Esophagus squamous epithelium (tissue), 5 donors: ENCODE measurements at regions not wholly inside any gene's neighbourhood (a gene's known extent, or its start where the extent isn't known, plus 50 kb on each side); places are given as distances from the start of the nearest gene placed in this dataset.

Source experiments
- DNase-seq: peaks from one replicate; lab custom pipeline; 2025; lab: John Stamatoyannopoulos, UW
- H3K27ac ChIP-seq, 4 donors: fragments of 200-600 bp; sonication (generic); one replicate each; pipeline ENCODE4 v1.5.1; 2016 to 2019; ENCODE audit warnings: mild to moderate bottlenecking in 1 of 4
- H3K27me3 ChIP-seq, 4 donors: fragments of 200-600 bp; sonication (generic); 1 replicate in 3 of 4; 2 replicates in 1 of 4; pipeline versions ENCODE4 v1.5.1 to v1.6.0; 2017 to 2021; ENCODE audit warnings: antibody characterized with exemption in 1 of 4
- H3K36me3 ChIP-seq, 3 donors: fragments of 200-600 bp; sonication (generic); one replicate each; pipeline ENCODE4 v1.5.1; 2016 to 2019
- H3K4me1 ChIP-seq, 3 donors: fragments of 200-600 bp; sonication (generic); one replicate each; pipeline ENCODE4 v1.5.1; 2017 to 2019
- H3K4me3 ChIP-seq, 4 donors: fragments of 200-600 bp; sonication (generic); 1 replicate in 3 of 4; 2 replicates in 1 of 4; pipeline ENCODE4 v1.5.1; 2016 to 2019; ENCODE audit warnings: mild to moderate bottlenecking in 2 of 4, moderate library complexity in 1 of 4
- H3K9me3 ChIP-seq, 3 donors: fragments of 200-600 bp; sonication (generic); one replicate each; pipeline ENCODE4 v1.5.1; 2016 to 2019
- CTCF ChIP-seq, 6 experiments: fragments of 450-650 bp in 4 of 6; fragments of 200-600 bp in 2 of 6; sonication (generic) in 2 of 6; IDR thresholded peaks; one replicate each; pipeline ENCODE4 v1.5.1; 2016 to 2019; ENCODE audit warnings: antibody characterized with exemption in 6 of 6, mild to moderate bottlenecking in 4 of 6, moderate library complexity in 4 of 6
- POLR2A ChIP-seq, 4 donors: fragments of 450-650 bp; IDR thresholded peaks; one replicate each; pipeline ENCODE4 v1.6.1; 2017; ENCODE audit warnings: antibody characterized with exemption in 4 of 4, mild to moderate bottlenecking in 4 of 4, moderate library complexity in 3 of 4
- WGBS, 2 donors: methylation state at CpG; one replicate each; pipeline ENCODE4 v1.1.5; 2018; 5-methylcytosine and 5-hydroxymethylcytosine counted together
- intact Hi-C: fragments of 100-400 bp; cut with DNase I; formaldehyde crosslinking; loops from one replicate; pipeline ENCODE4 v1.15.0; 2022
- donor health status: DM: yes; HTN: yes; CAD: no.

DNA sequence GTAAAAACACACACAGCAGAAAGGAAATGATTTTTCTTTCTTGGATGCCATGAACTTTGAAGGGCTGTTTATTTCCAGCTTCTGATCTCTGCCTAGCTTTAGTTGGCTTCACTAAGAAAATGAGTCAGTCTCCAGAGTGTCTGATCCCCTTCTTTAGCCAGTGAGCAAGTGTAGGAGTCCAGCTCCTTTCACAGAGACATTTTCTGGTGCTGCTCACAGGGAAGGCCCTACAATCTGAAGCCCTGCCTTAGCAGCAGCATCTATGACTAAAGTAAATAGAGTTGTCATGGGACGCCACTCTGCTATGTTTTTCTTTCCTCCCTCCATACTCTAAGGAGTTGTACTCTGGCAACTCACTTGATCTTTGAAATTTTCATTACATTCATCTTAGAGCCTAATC, 103.5 kb downstream of the RPAP3 start:
- no peak for TF ChIP-seq POLR2A (IDR thresholded peaks at IDR 0.05)
- no peaks in the 10 kb centered on the region for H3K4me1 ChIP-seq
- no peaks in the 10 kb centered on the region for H3K36me3 ChIP-seq
- intact Hi-C loops = no loop called here
- WGBS, 2 donors = 73 to 90% methylated on average over 1 of the region's 1 CpG
- H3K9me3 ChIP-seq = peaks cover 0 to 14% (median 4%) of the 10 kb centered on the region in 3 donors
- no peak overlapping the region for H3K27ac ChIP-seq
- no peak overlapping the region for H3K4me3 ChIP-seq
- no peak for DNase-seq
- H3K27me3 ChIP-seq = no peaks in the 10 kb centered on the region

GRCh38 chr12:47601071-47601470, 104.8 kb downstream of the RPAP3 start:
- intact Hi-C loops = no loop called here
- H3K4me1 ChIP-seq = no peaks in the 10 kb centered on the region
- H3K9me3 ChIP-seq = peaks cover 0 to 7% (median 0%) of the 10 kb centered on the region in 3 donors
- H3K27ac ChIP-seq = no peak overlapping the region
- no peaks in the 10 kb centered on the region for H3K36me3 ChIP-seq
- TF ChIP-seq POLR2A (IDR thresholded peaks at IDR 0.05) = no peak
- no peak for TF ChIP-seq CTCF (IDR thresholded peaks at IDR 0.05)
- no peak for DNase-seq
- H3K27me3 ChIP-seq = no peaks in the 10 kb centered on the region
- H3K4me3 ChIP-seq = no peak overlapping the region

- H3K9me3 ChIP-seq = no peaks in the 10 kb centered on the region
- intact Hi-C loops = no loop called here
- H3K4me3 ChIP-seq = no peak overlapping the region
- H3K36me3 ChIP-seq = no peaks in the 10 kb centered on the region
- WGBS, 2 donors = 45 to 60% methylated on average over 3 to 4 of the region's 4 CpGs
- no peak for TF ChIP-seq POLR2A (IDR thresholded peaks at IDR 0.05)
- TF ChIP-seq CTCF (IDR thresholded peaks at IDR 0.05) = no peak
- DNase-seq = no peak
- peaks cover 0 to 11% (median 4%) of the 10 kb centered on the region in 3 donors for H3K4me1 ChIP-seq
- H3K27me3 ChIP-seq = no peaks in the 10 kb centered on the region
- peak overlapping the region in 3 of 4 donors; percentile 16 to 58 (median 57) for H3K27ac ChIP-seq
Measured at GRCh38 chr12:47591795-47592194, 114.0 kb downstream of the RPAP3 start.

DNA sequence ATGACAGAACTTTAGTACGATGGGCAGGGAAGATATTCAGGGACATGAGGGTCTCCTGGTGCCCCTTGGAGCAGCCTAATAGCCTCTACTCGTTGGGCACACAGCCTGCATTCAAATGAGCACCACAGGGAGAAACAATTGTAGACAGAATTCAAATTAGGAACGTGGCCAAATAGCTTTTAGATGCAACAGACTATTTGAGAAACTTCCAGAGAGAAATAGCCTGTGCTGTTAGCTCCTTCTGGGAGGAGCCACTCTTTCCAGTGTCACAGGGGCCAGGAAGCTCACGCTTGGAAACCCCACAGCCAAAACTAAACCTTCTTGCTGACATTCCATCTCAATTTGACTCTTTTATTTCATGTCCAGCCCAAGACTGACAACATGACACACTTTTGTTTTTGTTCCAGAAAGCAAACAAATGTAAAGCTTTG, 114.5 kb downstream of the RPAP3 start:
- peak overlapping the region in 3 of 4 donors; percentile 16 to 58 (median 57) for H3K27ac ChIP-seq
- no peak for TF ChIP-seq POLR2A (IDR thresholded peaks at IDR 0.05)
- no peak for TF ChIP-seq CTCF (IDR thresholded peaks at IDR 0.05)
- intact Hi-C loops = no loop called here

DNA sequence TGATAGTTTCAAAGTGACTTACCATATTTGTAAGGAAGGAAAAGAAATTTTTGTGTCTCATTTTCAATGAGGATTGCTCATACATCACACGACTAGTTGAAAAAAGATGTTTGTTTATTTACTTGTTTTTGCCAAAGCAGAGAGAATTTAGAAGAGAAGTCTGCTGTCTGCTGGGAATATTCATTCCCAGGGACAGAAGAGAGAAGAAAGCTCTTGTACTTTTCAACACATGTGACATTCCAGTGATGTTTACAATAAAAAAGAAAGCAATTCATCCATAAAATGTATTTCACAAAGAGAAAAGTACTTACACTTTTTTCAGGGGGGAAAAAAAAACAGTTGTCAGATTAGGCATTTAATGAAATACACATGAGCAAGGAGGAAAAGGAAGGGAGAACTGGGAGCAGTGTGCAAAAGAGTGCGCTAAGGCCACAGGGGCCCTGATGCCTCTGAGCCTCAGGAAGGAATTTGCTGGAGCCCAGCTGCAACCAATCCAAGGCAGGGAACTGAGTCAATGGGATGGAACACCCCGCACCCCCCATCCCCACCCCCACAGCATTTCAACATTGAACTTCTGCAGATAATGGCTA, 115.0 kb downstream of the RPAP3 start:
- DNase-seq = no peak
- Histone ChIP-seq H3K36me3 (no peaks in the 10 kb centered on the region), H3K27me3 (no peaks in the 10 kb centered on the region), H3K9me3 (no peaks in the 10 kb centered on the region), H3K4me1 (peaks cover 0 to 11% (median 4%) of the 10 kb centered on the region in 3 donors), H3K27ac (peak overlapping the region in 3 of 4 donors; percentile 16 to 58 (median 57)), H3K4me3 (no peak overlapping the region)
- intact Hi-C loops = no loop called here
- TF ChIP-seq CTCF (IDR thresholded peaks at IDR 0.05) (no peak), POLR2A (IDR thresholded peaks at IDR 0.05) (no peak)
- WGBS, 2 donors = 34 to 43% methylated on average over 3 of the region's 3 CpGs

More for the DNA sequence above, 114.5 kb downstream of the RPAP3 start:
- Histone ChIP-seq H3K27me3 (no peaks in the 10 kb centered on the region), H3K9me3 (no peaks in the 10 kb centered on the region), H3K36me3 (no peaks in the 10 kb centered on the region), H3K4me3 (no peak overlapping the region), H3K4me1 (peaks cover 0 to 11% (median 4%) of the 10 kb centered on the region in 3 donors)
- no peak for DNase-seq
- WGBS, 2 donors = 33 to 37% methylated on average over 3 to 4 of the region's 4 CpGs
